ENCODE measurements at regions not wholly inside any gene's neighbourhood (a gene's known extent, or its start where the extent isn't known, plus 50 kb on each side); places are given as distances from the start of the nearest gene placed in this dataset.

DNA sequence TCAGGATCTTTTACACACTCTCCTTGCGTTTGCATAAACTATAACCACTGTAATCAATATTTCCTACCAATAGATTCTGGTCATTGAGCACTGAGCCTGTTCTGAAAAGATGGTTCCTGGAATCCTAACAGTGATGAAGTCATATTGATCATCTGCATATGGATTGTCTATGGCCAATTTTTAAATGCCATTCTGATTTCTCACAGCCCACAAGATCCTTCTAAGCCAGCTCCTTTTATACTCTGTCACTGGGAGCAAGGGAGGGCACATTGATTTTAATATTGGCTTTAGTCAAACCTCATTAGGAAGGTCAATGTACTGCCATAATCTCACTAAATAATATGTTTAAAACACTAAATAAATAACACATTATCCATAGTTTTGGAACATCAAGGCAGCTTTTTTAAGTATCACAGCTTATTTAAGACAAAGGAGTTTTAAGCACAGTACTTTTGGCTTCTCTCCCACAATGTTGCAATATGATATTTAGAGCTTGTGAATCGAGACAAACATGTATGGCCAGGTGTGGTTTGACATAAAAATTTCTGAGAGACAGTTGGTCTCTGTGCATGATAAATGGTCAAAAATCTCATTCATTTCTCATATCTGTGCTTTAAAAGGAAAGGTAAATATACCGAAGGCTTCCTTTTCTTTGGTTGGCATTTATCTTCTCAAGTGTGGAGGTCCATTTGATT, 267.3 kb downstream of the MTX2 start:
- no peaks in the 10 kb centered on the region for H3K36me3 ChIP-seq (ENCODE audit: control insufficient read depth, insufficient read depth, low read length)
- H3K4me3 ChIP-seq (ENCODE audit: low read length) = no peak overlapping the region
- H3K9me3 ChIP-seq (replicated peaks; ENCODE audit: control insufficient read depth, low read depth, low read length) = no peaks in the 10 kb centered on the region
- 80% methylated on average over 1 of the region's 3 CpGs for WGBS (ENCODE audit: insufficient coverage)
- peaks cover 2% of the 10 kb centered on the region for H3K27me3 ChIP-seq (ENCODE audit: control insufficient read depth, insufficient read depth, low read length)
- H3K27ac ChIP-seq (ENCODE audit: low read length) = no peak overlapping the region
- H3K4me1 ChIP-seq (ENCODE audit: control insufficient read depth, insufficient read depth, low read length) = peaks cover 7% of the 10 kb centered on the region
- no peak for DNase-seq

DNA sequence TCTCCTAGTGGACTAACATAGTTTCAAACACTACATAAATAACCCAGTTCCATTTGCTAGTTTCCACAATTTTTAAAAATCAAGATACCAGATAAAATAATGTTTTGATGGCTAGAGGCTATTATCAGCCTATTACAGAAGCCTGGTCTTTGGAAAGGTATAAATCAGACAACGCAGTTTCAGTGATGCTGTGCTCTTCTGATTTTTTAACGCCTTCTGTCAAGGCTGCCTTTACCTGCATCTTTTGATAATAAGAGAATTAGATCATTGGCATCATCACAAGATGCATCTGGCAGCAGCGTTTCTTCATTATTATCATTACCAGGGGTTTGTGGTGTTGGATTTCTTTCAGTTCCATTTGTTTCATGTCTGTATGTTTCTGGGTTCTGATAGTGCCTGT, 268.7 kb downstream of the MTX2 start:
- Histone ChIP-seq H3K4me3 (ENCODE audit: low read length) (no peak overlapping the region), H3K4me1 (ENCODE audit: control insufficient read depth, insufficient read depth, low read length) (peaks cover 8% of the 10 kb centered on the region), H3K27me3 (ENCODE audit: control insufficient read depth, insufficient read depth, low read length) (peaks cover 2% of the 10 kb centered on the region), H3K36me3 (ENCODE audit: control insufficient read depth, insufficient read depth, low read length) (no peaks in the 10 kb centered on the region), H3K9me3 (replicated peaks; ENCODE audit: control insufficient read depth, low read depth, low read length) (no peaks in the 10 kb centered on the region), H3K27ac (ENCODE audit: low read length) (no peak overlapping the region)
- WGBS (ENCODE audit: insufficient coverage) = 100% methylated on average over 1 of the region's 3 CpGs
- no peak for DNase-seq

DNA sequence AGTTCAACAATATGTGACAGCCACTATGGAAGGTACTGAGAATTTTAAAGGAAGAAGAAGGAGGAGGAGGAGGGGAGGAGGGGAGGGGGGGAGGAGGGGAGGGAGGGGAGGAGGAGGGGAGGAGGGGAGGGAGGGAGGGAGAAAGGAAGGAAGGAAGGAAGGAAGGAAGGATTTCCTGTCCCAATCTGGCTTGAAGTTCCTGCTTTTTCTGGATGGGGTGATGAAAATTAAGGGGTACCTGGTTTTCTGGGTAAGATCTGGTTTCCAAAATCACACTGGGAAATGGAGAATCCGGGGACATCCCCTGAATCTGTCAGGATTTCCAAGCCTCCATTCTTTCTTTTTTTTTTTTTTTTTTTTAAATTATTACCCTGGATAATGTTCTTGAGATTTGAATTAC, 271.8 kb downstream of the MTX2 start:
- Histone ChIP-seq H3K27me3 (ENCODE audit: control insufficient read depth, insufficient read depth, low read length) (peaks cover 2% of the 10 kb centered on the region), H3K27ac (ENCODE audit: low read length) (no peak overlapping the region), H3K36me3 (ENCODE audit: control insufficient read depth, insufficient read depth, low read length) (no peaks in the 10 kb centered on the region), H3K4me3 (ENCODE audit: low read length) (no peak overlapping the region), H3K9me3 (replicated peaks; ENCODE audit: control insufficient read depth, low read depth, low read length) (no peaks in the 10 kb centered on the region), H3K4me1 (ENCODE audit: control insufficient read depth, insufficient read depth, low read length) (peaks cover 8% of the 10 kb centered on the region)
- WGBS (ENCODE audit: insufficient coverage) = no CpG with 5 or more reads among the region's 1 CpG
- no peak for DNase-seq

DNA sequence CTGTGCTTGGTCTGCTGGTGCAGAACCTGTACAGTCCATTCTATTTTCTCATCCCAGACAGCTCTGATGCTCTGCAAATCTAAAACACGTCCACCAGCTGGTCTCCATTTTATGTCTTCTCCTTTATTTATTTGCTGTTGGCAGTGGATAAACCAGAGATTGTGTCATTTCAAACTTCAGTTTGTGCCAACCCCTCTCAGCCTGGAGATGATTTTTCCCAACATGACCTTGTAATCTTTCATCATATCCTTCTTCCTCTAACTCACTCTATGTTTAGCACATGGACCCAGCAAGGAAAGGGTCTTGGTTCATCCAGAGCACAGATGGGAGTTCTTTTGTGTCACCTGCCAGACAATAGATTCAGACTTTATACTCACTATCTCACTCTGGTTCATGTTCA, 273.2 kb downstream of the MTX2 start:
- Histone ChIP-seq H3K36me3 (ENCODE audit: control insufficient read depth, insufficient read depth, low read length) (no peaks in the 10 kb centered on the region), H3K27me3 (ENCODE audit: control insufficient read depth, insufficient read depth, low read length) (peaks cover 2% of the 10 kb centered on the region), H3K4me3 (ENCODE audit: low read length) (no peak overlapping the region), H3K9me3 (replicated peaks; ENCODE audit: control insufficient read depth, low read depth, low read length) (no peaks in the 10 kb centered on the region), H3K4me1 (ENCODE audit: control insufficient read depth, insufficient read depth, low read length) (peaks cover 8% of the 10 kb centered on the region), H3K27ac (ENCODE audit: low read length) (no peak overlapping the region)
- no peak for DNase-seq
- no CpG with 5 or more reads among the region's 1 CpG for WGBS (ENCODE audit: insufficient coverage)

DNA sequence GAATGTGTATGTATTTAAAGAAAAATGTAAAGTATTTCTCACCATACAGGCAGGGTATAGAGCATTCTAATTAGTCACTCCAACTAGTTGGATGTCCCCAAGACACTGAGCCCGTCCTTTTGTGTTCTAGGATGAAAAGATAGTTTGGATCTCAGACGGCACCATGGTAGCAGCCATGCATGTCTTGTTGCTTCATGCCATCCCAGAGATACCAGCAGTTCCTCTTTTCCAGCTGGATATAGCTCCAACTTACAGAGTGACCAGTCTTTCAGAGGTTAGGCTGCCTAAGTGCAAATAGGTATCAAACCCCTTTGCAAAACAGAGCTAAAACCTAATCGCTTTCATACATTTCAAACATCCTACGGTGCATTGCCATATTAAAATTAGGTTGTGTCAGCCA, 275.3 kb downstream of the MTX2 start:
- H3K27me3 ChIP-seq (ENCODE audit: control insufficient read depth, insufficient read depth, low read length) = no peaks in the 10 kb centered on the region
- DNase-seq = no peak
- H3K4me1 ChIP-seq (ENCODE audit: control insufficient read depth, insufficient read depth, low read length) = peaks cover 8% of the 10 kb centered on the region
- H3K36me3 ChIP-seq (ENCODE audit: control insufficient read depth, insufficient read depth, low read length) = no peaks in the 10 kb centered on the region
- H3K4me3 ChIP-seq (ENCODE audit: low read length) = no peak overlapping the region
- H3K9me3 ChIP-seq (replicated peaks; ENCODE audit: control insufficient read depth, low read depth, low read length) = no peaks in the 10 kb centered on the region
- H3K27ac ChIP-seq (ENCODE audit: low read length) = no peak overlapping the region
- 80% methylated on average over 1 of the region's 4 CpGs for WGBS (ENCODE audit: insufficient coverage)

DNA sequence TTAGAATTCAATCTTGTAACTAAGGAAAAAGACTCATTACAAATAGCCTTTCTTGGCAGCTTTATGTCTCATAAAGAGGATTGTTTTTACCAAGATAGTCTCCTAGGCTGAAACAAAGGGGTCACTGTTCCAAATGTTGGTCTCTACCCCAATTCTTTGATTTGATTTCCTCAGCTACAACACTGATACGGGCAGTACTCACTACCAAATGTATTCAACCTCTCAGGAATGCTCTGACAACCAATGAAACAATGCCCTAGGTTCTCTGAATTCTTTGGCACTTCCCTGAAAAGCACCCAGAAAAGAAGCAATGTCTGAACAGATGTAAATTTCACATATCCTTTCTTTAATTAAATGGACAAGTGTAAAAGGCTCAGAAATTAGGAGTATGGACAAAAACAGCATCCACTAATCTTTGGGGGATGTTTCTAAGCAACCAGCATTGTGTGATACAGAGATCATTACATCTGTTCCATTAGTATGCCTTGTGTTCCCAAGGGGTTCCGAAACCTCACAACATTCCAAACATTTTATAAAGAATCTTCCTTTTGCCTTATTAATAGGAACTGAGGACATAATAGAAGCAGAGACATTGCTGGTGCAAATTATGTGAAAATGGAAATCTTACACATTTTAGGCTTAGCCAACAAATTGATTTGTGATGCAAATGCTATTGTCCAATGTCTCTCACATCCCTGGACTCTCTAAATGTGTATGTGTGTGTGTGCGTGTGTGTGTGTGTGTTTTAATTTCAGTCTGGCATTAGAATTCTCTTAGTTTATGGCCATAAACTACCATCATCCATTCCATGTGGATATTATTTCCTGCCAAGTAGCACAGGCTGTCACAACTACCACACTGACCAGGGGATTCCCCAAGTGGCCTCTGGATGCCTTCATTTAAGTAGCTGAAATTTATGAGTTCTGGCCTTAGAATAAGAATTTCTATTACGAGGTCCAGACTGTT, 276.0 kb downstream of the MTX2 start:
- peaks cover 8% of the 10 kb centered on the region for H3K4me1 ChIP-seq (ENCODE audit: control insufficient read depth, insufficient read depth, low read length)
- no peaks in the 10 kb centered on the region for H3K36me3 ChIP-seq (ENCODE audit: control insufficient read depth, insufficient read depth, low read length)
- no peak overlapping the region for H3K4me3 ChIP-seq (ENCODE audit: low read length)
- H3K27me3 ChIP-seq (ENCODE audit: control insufficient read depth, insufficient read depth, low read length) = no peaks in the 10 kb centered on the region
- H3K27ac ChIP-seq (ENCODE audit: low read length) = peak overlapping the region; percentile 45
- WGBS (ENCODE audit: insufficient coverage) = 33% methylated on average over 1 of the region's 4 CpGs
- peak; percentile 87 for DNase-seq
- no peaks in the 10 kb centered on the region for H3K9me3 ChIP-seq (replicated peaks; ENCODE audit: control insufficient read depth, low read depth, low read length)

DNA sequence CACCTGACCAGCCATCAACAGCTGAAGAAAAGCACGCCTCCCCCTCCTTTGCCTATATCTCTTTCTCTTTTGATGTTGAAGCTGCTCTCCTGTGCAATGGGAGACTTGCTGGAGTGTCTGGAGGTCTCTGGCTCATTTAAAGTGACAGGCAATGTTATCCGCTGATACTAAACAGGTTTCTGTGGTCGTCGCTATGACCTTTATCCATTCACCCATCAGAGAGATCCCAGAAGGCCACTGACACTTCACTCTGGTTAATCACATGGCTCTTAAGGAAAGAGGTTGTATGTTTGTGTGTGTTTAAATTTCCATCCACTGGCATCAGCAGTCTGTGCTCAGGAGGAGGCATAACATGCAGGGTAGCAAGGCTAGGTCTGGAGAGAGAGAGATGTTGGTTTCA, 277.3 kb downstream of the MTX2 start:
- Histone ChIP-seq H3K4me1 (ENCODE audit: control insufficient read depth, insufficient read depth, low read length) (peaks cover 8% of the 10 kb centered on the region), H3K9me3 (replicated peaks; ENCODE audit: control insufficient read depth, low read depth, low read length) (no peaks in the 10 kb centered on the region), H3K27ac (ENCODE audit: low read length) (no peak overlapping the region), H3K36me3 (ENCODE audit: control insufficient read depth, insufficient read depth, low read length) (no peaks in the 10 kb centered on the region), H3K27me3 (ENCODE audit: control insufficient read depth, insufficient read depth, low read length) (no peaks in the 10 kb centered on the region), H3K4me3 (ENCODE audit: low read length) (no peak overlapping the region)
- no peak for DNase-seq
- no CpG with 5 or more reads among the region's 4 CpGs for WGBS (ENCODE audit: insufficient coverage)

DNA sequence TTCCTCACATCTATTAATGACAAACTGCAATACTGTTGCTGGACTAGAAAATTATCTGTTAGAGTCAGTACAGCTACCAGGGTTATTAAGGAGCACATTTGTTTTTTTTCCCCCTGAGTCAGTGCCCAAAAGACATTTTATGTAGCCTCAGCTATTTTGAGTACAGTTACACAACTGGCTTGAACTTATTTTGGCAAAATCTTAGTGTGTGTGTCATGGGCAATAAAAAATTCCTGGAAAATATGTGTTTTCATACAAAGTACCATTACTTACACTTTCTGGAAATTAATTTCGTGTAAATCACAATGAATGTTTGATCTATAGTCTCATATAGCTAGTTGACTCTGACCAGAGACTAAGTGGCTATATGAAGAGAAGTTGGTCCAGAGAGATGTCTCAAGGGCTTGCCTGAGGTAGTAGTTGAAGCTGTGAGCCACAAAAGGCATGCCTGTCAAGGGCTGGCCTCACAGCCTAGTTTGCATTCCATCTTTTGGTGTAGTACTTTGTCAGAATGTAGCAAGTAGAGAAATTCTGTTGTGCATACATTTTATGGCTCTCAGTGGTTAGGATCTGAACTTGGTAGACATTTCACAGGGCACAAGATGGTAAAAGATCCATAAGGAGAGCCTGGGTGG, 283.4 kb downstream of the MTX2 start:
- H3K36me3 ChIP-seq (ENCODE audit: control insufficient read depth, insufficient read depth, low read length) = no peaks in the 10 kb centered on the region
- no peak overlapping the region for H3K4me3 ChIP-seq (ENCODE audit: low read length)
- no peaks in the 10 kb centered on the region for H3K9me3 ChIP-seq (replicated peaks; ENCODE audit: control insufficient read depth, low read depth, low read length)
- peaks cover 14% of the 10 kb centered on the region for H3K4me1 ChIP-seq (ENCODE audit: control insufficient read depth, insufficient read depth, low read length)
- peak overlapping the region; percentile 93 for H3K27ac ChIP-seq (ENCODE audit: low read length)
- H3K27me3 ChIP-seq (ENCODE audit: control insufficient read depth, insufficient read depth, low read length) = peaks cover 3% of the 10 kb centered on the region
- peak; percentile 95 for DNase-seq
- no CpG with 5 or more reads among the region's 1 CpG for WGBS (ENCODE audit: insufficient coverage)

DNA sequence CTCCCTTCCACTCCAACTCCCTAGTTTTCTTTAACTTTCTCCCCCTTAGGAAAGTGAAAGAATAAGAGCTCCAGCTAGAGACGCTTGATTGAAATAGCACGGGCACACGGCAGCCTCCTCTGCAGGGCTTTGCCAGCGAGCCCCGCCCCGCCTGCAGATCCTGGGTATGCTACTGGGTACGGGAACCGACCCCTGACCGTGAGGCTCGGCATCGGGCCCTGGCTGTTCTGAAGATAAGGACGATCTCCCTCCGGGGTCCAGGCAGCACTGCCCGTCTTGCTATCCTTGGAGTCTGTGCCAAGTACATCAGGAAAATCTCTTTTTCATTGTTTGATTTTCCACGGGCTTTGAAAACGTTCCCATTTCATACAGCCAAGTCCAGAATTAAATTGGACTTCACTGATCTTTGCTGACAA, 284.5 kb downstream of the MTX2 start:
- Histone ChIP-seq H3K4me1 (ENCODE audit: control insufficient read depth, insufficient read depth, low read length) (peaks cover 16% of the 10 kb centered on the region), H3K9me3 (replicated peaks; ENCODE audit: control insufficient read depth, low read depth, low read length) (no peaks in the 10 kb centered on the region), H3K36me3 (ENCODE audit: control insufficient read depth, insufficient read depth, low read length) (no peaks in the 10 kb centered on the region), H3K4me3 (ENCODE audit: low read length) (peak overlapping the region; percentile 38), H3K27ac (ENCODE audit: low read length) (peak overlapping the region; percentile 93), H3K27me3 (ENCODE audit: control insufficient read depth, insufficient read depth, low read length) (peaks cover 3% of the 10 kb centered on the region)
- 1% methylated on average over 16 of the region's 16 CpGs for WGBS (ENCODE audit: insufficient coverage)
- peak; percentile 91 for DNase-seq
